GM19395 (cell line): ENCODE measurements at regions not wholly inside any gene's neighbourhood (a gene's known extent, or its start where the extent isn't known, plus 50 kb on each side); places are given as distances from the start of the nearest gene placed in this dataset.

Experiments
- ATAC-seq: cut with Tn5 transposase; IDR thresholded peaks from one replicate; pipeline ENCODE4 v1.9.1; 2021; ENCODE audit warnings: mild to moderate bottlenecking, moderate library complexity; ENCODE audit not compliant: unreplicated experiment

GRCh38 chr9:106724566-106724965 is 138.4 kb upstream of the ZNF462 start:
- ATAC-seq, result no peak

DNA sequence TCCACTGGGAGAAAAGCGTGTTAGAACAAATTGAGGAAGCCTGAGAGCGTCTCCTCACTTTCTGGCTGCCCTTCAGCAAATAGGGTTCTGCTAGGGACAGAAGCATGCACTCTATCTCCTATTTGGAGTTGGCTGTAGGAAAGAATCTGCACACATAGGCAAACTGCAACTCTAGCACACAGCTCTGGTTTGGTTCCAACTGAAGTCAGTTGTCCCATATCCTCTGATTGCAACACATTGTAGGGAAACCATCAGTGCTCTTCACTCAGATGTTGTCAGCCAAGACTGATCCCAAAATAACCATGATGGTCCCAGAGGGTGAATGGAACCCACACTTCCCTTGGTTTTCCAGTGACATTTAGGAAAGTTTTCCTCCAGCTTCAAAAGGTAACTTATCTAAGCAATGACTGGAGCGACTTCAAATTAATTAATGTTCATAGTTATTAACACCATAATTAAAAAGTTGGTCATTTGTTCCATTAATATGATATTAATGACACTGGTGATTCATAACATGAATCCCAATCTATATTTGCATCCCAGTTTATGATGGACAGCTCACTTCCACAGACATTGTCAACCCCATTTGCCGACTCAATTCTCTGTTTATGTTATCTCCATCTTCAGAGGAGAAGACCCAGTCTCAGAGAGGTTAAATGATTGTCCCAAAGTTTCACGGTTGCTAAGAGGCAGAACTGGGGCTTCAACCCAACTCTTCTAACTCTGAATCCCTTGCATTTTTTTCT is 136.7 kb upstream of the ZNF462 start:
- ATAC-seq, result no peak

GRCh38 chr9:106727969-106728368 is 135.0 kb upstream of the ZNF462 start:
- no peak for ATAC-seq

DNA sequence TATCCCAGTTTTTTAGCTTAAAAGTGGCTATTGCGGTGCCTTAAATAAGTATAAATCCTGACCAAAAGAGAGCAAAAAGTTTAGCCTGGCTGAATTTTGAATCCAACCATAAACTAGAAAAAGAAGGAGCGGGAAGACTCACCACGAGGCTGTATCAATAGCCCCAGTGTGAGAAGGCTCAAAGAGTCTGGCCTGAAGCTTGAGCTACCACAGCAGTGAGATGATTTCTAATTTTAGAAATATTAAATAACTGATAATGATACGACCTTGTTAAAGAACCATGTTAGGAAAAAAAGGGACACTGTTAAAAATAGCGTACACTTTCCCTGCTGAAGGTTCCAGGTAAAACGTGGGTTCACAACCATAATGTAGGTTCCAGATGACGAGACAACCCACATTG is 134.1 kb upstream of the ZNF462 start:
- ATAC-seq, result no peak

GRCh38 chr9:106731910-106732309 is 131.1 kb upstream of the ZNF462 start:
- no peak for ATAC-seq

DNA sequence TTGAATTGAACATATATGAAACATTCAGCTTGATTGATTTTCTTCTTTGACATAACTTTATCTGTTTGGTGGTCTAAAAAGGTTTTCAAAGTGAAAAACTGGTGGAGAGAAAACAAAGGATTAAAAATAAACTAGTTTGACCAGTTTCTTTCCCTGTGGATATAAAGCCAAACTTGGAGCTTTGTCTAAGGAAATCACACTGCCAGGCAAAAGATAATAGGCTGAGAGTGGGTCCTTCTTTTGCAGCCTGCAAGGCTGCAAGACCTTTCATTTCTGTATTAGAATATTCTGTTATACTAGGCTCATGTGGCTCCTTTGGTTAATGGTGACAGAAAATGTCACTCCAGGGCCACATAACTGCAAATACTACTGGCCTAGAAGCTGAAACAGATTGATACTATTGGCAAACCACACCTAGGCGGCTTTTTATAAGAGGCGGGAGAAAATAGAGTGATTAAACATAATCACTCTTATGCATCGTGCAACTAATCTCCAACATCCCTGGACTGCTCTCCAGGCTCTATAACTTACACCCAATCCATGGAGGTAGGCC is 129.1 kb upstream of the ZNF462 start:
- ATAC-seq, result no peak

DNA sequence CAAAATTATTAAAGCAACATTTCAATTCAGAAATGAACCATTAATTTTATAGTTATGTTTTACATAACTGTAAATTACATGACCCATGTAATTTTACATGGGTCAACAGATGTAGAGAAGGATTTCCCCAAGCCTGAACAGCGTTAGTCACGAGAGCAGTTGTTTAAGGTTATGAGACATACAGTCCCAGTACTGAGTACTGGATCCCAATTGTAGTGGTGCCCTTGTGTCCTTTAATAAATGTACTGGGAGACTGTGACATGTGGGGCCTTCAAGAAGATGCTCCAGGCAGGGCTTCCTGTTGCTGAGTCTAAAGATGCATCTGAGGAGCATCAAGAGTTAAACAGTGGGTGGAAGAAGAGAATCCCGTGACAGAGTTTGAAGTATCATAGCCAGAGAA is 125.5 kb upstream of the ZNF462 start:
- no peak for ATAC-seq

DNA sequence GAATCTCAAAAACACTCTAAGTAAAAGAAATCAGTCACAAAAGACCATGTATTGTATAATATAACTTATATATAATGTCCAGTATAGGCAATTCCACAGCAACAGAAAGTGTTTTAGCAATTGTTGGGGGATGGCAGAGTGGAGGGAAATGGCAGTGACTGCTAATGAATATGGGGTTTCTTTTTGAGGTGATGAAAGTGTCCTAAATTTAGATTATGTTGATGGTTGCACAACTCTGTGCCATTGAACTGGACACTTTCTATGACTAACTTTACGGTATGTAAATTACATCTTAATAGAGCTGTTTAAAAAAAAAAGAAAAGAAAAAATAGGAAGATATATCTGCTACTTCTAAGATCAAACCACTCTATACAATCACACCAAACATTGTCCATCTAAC is 124.9 kb upstream of the ZNF462 start:
- no peak for ATAC-seq

DNA sequence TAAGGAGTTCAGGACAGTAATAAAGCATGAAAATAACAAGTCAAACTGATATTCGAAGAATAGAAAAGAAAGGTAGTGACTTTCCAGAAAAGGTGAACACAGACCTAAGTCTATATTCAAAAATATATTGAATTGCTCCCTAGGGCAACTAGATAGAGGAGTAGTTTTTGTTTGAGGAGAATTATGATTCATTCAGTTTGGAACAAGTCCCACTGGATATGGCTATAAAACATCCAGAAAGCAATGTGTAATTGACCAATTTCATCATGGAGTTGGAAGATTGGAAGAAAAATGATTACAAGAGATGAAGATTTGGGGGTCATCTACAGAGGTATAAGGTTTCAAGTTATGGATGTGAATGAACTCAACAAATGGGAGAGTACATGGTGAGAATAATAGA is 117.5 kb upstream of the ZNF462 start:
- no peak for ATAC-seq

DNA sequence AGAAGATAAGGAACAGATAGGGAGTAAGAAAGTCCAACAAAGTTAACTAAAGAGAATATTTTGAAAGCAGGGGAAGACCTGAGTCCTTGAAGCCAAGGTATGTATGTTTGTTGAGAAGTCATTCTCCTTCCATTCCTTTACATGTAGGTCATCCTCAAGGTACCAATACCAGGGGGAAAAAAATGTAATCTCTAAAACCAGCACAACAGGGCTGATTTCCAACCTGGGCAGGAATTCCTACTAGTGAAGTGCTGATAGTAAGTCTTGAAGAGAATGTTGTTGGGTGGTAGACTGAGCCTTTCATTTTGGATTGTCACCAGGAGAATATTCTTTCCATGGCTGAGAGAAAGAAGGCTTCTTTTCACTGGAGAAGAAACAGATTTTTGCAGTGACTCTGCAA is 117.1 kb upstream of the ZNF462 start:
- ATAC-seq, result no peak

DNA sequence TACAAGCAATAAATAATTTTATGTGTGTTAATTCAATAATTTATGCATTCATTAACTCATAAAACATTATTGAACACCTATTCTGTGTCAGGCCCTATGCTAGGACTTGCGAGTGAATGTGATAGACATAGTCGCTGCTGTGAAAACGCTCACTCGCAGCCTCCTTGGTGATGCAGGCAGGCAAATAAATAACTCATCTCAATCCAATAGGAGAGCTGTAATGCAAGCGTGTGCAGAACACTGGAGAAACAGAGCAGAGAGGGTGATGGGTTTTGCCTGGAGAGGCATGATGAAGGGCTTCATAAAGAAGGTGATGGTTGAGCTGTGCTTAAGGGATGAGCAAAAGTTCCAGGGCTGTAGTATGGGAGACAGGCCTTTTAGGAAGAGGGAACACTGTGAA is 111.3 kb upstream of the ZNF462 start:
- ATAC-seq, result no peak

- ATAC-seq, result no peak
Measured at GRCh38 chr9:106752581-106752980, 110.4 kb upstream of the ZNF462 start.

- ATAC-seq, result peak; percentile 94
Measured at GRCh38 chr9:106753155-106753671, 109.8 kb upstream of the ZNF462 start.

DNA sequence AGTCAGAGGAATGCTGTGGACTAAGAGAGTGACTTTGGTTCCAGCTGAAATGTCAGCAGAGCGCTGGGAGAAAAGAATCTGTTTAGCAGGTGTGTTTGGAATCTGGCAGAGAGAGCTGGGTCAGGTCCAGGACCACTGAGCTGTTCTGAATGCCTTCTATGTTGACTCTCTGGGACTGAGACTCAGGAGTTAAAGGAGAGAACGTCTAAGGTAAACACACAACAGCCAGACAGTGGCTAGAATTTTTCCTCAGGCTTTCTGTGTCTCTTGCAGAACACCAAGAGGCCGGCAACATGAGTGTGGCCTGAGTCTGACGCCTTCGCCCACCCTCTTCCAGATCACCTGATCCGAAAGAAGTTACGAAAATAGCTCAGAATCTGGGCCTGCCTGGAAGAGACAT is 107.2 kb upstream of the ZNF462 start:
- ATAC-seq, result no peak

DNA sequence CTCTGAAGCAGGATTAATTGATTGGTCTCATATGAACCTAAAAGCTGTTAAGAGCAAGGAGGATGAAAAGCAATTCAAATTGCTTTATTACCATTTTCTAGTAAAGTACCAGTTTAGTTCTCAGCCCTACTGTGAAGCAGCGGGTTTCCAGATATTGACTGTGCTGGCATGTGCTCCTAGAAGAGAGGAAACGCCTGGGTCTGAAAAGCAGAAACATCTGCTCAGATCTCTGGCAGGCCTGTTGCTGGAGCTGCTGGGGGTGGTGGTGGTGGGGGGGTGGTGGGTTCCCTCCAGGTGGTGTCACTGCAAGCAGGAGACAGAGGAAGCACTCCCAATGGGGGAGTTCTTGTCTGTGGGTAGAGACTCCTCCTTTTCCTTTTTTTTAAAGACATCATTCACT is 105.5 kb upstream of the ZNF462 start:
- no peak for ATAC-seq

GRCh38 chr9:106758911-106759310 is 104.1 kb upstream of the ZNF462 start:
- peak; percentile 96 for ATAC-seq

GRCh38 chr9:106761493-106761892 is 101.5 kb upstream of the ZNF462 start:
- ATAC-seq, result no peak

DNA sequence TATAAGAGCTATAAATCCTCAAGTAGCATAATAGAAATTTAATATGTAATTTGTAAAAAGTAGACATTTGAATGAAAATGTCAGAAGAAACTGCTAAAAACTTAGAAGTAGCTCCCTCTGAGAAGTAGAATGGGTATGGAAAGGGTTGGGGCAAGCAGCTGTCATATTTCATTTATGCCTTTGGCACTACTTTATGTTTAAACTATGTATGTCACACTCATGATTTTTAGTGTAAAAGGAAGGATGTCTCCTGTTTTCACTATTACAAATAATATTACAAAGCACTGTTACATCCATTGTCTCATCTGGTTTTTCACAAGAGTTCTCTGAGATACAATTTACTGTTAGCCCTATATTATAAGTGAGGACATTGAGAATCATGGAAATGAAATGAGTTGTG is 96.3 kb upstream of the ZNF462 start:
- no peak for ATAC-seq

- ATAC-seq, result no peak
Measured at GRCh38 chr9:106769331-106769730, 93.6 kb upstream of the ZNF462 start.

- ATAC-seq, result no peak
Measured at GRCh38 chr9:106771608-106772007, 91.4 kb upstream of the ZNF462 start.

DNA sequence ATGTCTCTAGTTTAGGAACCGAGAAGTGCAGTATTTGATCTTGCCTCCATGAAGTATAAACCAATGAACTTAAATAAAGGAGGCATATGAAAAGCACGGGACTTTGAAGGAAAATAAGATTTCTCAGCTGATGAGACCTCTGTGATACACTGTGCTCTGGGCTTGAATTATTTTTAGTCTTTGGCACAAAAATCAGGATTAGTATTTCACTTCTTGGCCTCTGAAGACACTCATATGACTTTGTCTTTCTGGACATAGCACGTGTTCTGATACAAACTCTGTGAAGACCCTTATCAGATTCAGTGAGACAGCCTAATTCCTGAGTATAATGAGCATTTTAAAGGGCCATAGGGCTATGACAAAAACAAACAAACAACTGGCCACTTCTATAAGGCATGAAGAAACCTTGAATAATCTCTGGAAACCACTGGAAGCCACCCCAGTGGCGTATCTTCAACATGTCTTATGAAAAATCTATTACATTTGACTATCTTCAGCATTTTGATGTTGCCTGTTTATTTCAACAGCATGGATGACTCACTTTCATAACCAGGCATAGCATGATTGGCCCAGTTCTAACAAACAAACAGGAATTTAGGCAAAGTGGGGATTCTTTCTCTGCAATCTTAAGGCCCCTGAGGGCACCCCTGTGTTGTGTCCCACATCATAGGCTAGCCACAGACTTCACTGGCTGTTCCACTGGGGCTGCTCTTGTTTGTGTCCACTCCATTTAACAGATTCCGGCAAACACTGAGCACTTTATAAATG is 90.3 kb upstream of the ZNF462 start:
- no peak for ATAC-seq

- no peak for ATAC-seq
Measured at GRCh38 chr9:106773750-106774149, 89.2 kb upstream of the ZNF462 start.
